ENCODE measurements at regions not wholly inside any gene's neighbourhood (a gene's known extent, or its start where the extent isn't known, plus 50 kb on each side); places are given as distances from the start of the nearest gene placed in this dataset.

- CTCF ChIA-PET: no interaction called here
Measured at GRCh38 chr2:176656038-176656775, 387.0 kb downstream of the MTX2 start.

GRCh38 chr2:176656776-176657140, 387.5 kb downstream of the MTX2 start:
- Mint-ChIP-seq H3K27me3 (ENCODE audit: insufficient read depth, unreplicated experiment) (peaks cover 19% of the 10 kb centered on the region), H3K4me1 (ENCODE audit: low read depth, unreplicated experiment) (no peaks in the 10 kb centered on the region), H3K9me3 (ENCODE audit: unreplicated experiment) (no peaks in the 10 kb centered on the region), H3K4me3 (ENCODE audit: unreplicated experiment) (no peak overlapping the region), H3K36me3 (ENCODE audit: insufficient read depth, unreplicated experiment) (no peaks in the 10 kb centered on the region), H3K27ac (ENCODE audit: unreplicated experiment) (no peak overlapping the region)
- Histone ChIP-seq H3K4me1 (no peaks in the 10 kb centered on the region), H3K36me3 (ENCODE audit: control insufficient read depth, insufficient read depth, low read length) (no peaks in the 10 kb centered on the region), H3K9me3 (no peaks in the 10 kb centered on the region), H3K27me3 (replicated peaks; ENCODE audit: control insufficient read depth, insufficient read depth, low read length) (no peaks in the 10 kb centered on the region), H3K4me3 (ENCODE audit: low read depth, low read length) (no peak overlapping the region)
- CTCF ChIA-PET: no interaction called here
- intact Hi-C loops (cut with micrococcal nuclease; ENCODE audit: unreplicated experiment): no loop called here
- TF ChIP-seq CTCF (IDR thresholded peaks at IDR 0.05; ENCODE audit: insufficient read depth in 1 of 2, low read depth in 1 of 2, low read length in 1 of 2, severe bottlenecking in 1 of 2, unreplicated experiment in 1 of 2): no peak
- BruUV-seq (replicated peaks): no TSS peak
- DNase-seq: no peak
- POLR2A ChIA-PET: no interaction called here

More at GRCh38 chr2:176656038-176656775, 387.0 kb downstream of the MTX2 start:
- Histone ChIP-seq H3K27me3 (replicated peaks; ENCODE audit: control insufficient read depth, insufficient read depth, low read length) (no peaks in the 10 kb centered on the region), H3K36me3 (ENCODE audit: control insufficient read depth, insufficient read depth, low read length) (no peaks in the 10 kb centered on the region), H3K9me3 (no peaks in the 10 kb centered on the region), H3K4me3 (ENCODE audit: low read depth, low read length) (no peak overlapping the region), H3K4me1 (no peaks in the 10 kb centered on the region)
- intact Hi-C loops (cut with micrococcal nuclease; ENCODE audit: unreplicated experiment): no loop called here
- DNase-seq: no peak
- no peak for TF ChIP-seq CTCF (IDR thresholded peaks at IDR 0.05; ENCODE audit: insufficient read depth in 1 of 2, low read depth in 1 of 2, low read length in 1 of 2, severe bottlenecking in 1 of 2, unreplicated experiment in 1 of 2)
- Mint-ChIP-seq H3K9me3 (ENCODE audit: unreplicated experiment) (no peaks in the 10 kb centered on the region), H3K27me3 (ENCODE audit: insufficient read depth, unreplicated experiment) (peaks cover 16% of the 10 kb centered on the region), H3K27ac (ENCODE audit: unreplicated experiment) (no peak overlapping the region), H3K4me1 (ENCODE audit: low read depth, unreplicated experiment) (no peaks in the 10 kb centered on the region), H3K36me3 (ENCODE audit: insufficient read depth, unreplicated experiment) (no peaks in the 10 kb centered on the region), H3K4me3 (ENCODE audit: unreplicated experiment) (no peak overlapping the region)
- POLR2A ChIA-PET: no interaction called here
- no TSS peak for BruUV-seq (replicated peaks)

GRCh38 chr2:176657393-176657792, 388.2 kb downstream of the MTX2 start:
- no peak for TF ChIP-seq CTCF (IDR thresholded peaks at IDR 0.05; ENCODE audit: insufficient read depth in 1 of 2, low read depth in 1 of 2, low read length in 1 of 2, severe bottlenecking in 1 of 2, unreplicated experiment in 1 of 2)
- no peaks in the 10 kb centered on the region for H3K36me3 ChIP-seq (ENCODE audit: control insufficient read depth, insufficient read depth, low read length)
- H3K9me3 ChIP-seq: no peaks in the 10 kb centered on the region
- no TSS peak for BruUV-seq (replicated peaks)
- DNase-seq: no peak
- Mint-ChIP-seq H3K9me3 (ENCODE audit: unreplicated experiment) (no peaks in the 10 kb centered on the region), H3K4me1 (ENCODE audit: low read depth, unreplicated experiment) (no peaks in the 10 kb centered on the region), H3K27ac (ENCODE audit: unreplicated experiment) (no peak overlapping the region), H3K27me3 (ENCODE audit: insufficient read depth, unreplicated experiment) (peaks cover 19% of the 10 kb centered on the region), H3K36me3 (ENCODE audit: insufficient read depth, unreplicated experiment) (no peaks in the 10 kb centered on the region), H3K4me3 (ENCODE audit: unreplicated experiment) (no peak overlapping the region)
- no peaks in the 10 kb centered on the region for H3K27me3 ChIP-seq (replicated peaks; ENCODE audit: control insufficient read depth, insufficient read depth, low read length)
- no peaks in the 10 kb centered on the region for H3K4me1 ChIP-seq
- H3K4me3 ChIP-seq (ENCODE audit: low read depth, low read length): no peak overlapping the region
- intact Hi-C loops (cut with micrococcal nuclease; ENCODE audit: unreplicated experiment): no loop called here
- CTCF ChIA-PET: no interaction called here
- POLR2A ChIA-PET: no interaction called here

Measured in Caco-2 (cell line).